Neural cell (in vitro differentiated cells): ENCODE measurements at regions not wholly inside any gene's neighbourhood (a gene's known extent, or its start where the extent isn't known, plus 50 kb on each side); places are given as distances from the start of the nearest gene placed in this dataset.

ENCODE experiments used
- H2AFZ ChIP-seq: fragments of 200-600, 300-800 bp; sonication (generic), shearing (Covaris generic); 2 replicates; pipeline ENCODE4 v1.6.0; 2014; ENCODE audit warnings: low read depth, mild to moderate bottlenecking, antibody characterized with exemption, low read length, moderate library complexity
- H3F3A ChIP-seq: fragments of 200-600 bp; shearing (Covaris generic); 2 replicates; pipeline ENCODE4 v1.6.1; 2016; ENCODE audit warnings: mild to moderate bottlenecking, moderate library complexity, mixed read lengths, antibody characterized with exemption, low read length; ENCODE audit not compliant: insufficient read depth, poor library complexity, severe bottlenecking
- H3K27ac ChIP-seq: fragments of 200-600, 300-800 bp; sonication (generic), shearing (Covaris generic); 2 replicates; pipeline ENCODE4 v1.5.1; 2014; ENCODE audit warnings: mild to moderate bottlenecking, low read length, moderate library complexity
- H3K27me3 ChIP-seq: fragments of 300-800, 200-600 bp; sonication (generic), shearing (Covaris generic); 2 replicates; pipeline ENCODE4 v1.6.0; 2014; ENCODE audit warnings: mild to moderate bottlenecking, low read depth, low read length, moderate library complexity; ENCODE audit not compliant: insufficient read depth
- H3K36me3 ChIP-seq: fragments of 300-800, 200-600 bp; sonication (generic), shearing (Covaris generic); 2 replicates; pipeline ENCODE4 v1.5.1; 2014; ENCODE audit warnings: mild to moderate bottlenecking, antibody characterized with exemption, low read length, moderate library complexity; ENCODE audit not compliant: insufficient read depth
- H3K4me2 ChIP-seq: fragments of 300-800, 200-600 bp; sonication (generic), shearing (Covaris generic); 2 replicates; pipeline ENCODE4 v1.6.0; 2014; ENCODE audit warnings: mild to moderate bottlenecking, low read length
- H3K4me3 ChIP-seq: fragments of 300-800, 200-600 bp; sonication (generic), shearing (Covaris generic); 2 replicates; pipeline ENCODE4 v1.5.1; 2014; ENCODE audit warnings: mild to moderate bottlenecking, low read length, moderate library complexity
- H3K79me2 ChIP-seq: fragments of 200-600 bp; shearing (Covaris generic); replicated peaks from 2 replicates; pipeline ENCODE4 v1.6.0; 2014; ENCODE audit warnings: mild to moderate bottlenecking, low read length, moderate library complexity; ENCODE audit not compliant: insufficient read depth
- H3K9ac ChIP-seq: fragments of 300-800, 200-600 bp; sonication (generic), shearing (Covaris generic); 2 replicates; pipeline ENCODE4 v1.6.1; 2016; ENCODE audit warnings: mild to moderate bottlenecking, low read length, mixed read lengths
- H3K9me2 ChIP-seq: fragments of 200-600 bp; shearing (Covaris generic); 2 replicates; pipeline ENCODE4 v1.6.1; 2016; ENCODE audit warnings: mild to moderate bottlenecking, low read length, mixed read lengths; ENCODE audit not compliant: insufficient read depth
- H3K9me3 ChIP-seq: fragments of 200-600, 300-800 bp; sonication (generic), shearing (Covaris generic); 2 replicates; pipeline ENCODE4 v1.6.1; 2016; ENCODE audit warnings: mild to moderate bottlenecking, mixed run types, low read length, moderate library complexity, mixed read lengths
- H4K20me1 ChIP-seq: fragments of 200-600 bp; shearing (Covaris generic); 2 replicates; pipeline ENCODE4 v1.6.1; 2016; ENCODE audit warnings: mild to moderate bottlenecking, mixed run types; ENCODE audit not compliant: insufficient read depth
- CTCF ChIP-seq: fragments of 450-650 bp; IDR thresholded peaks from 2 replicates; pipeline ENCODE4 v1.5.1; 2014; ENCODE audit warnings: antibody characterized with exemption, mild to moderate bottlenecking, moderate library complexity; ENCODE audit not compliant: poor library complexity, severe bottlenecking
- EP300 ChIP-seq: fragments of 450-650 bp; conservative IDR thresholded peaks from 2 replicates; pipeline ENCODE4 v1.6.1; 2014; ENCODE audit warnings: antibody characterized with exemption, mild to moderate bottlenecking, moderate library complexity; ENCODE audit not compliant: poor library complexity, severe bottlenecking
- EZH2 ChIP-seq: fragments of 200-600, 300-800 bp; shearing (Covaris generic), sonication (generic); IDR thresholded peaks from 2 replicates; pipeline ENCODE4 v1.6.1; 2014; ENCODE audit warnings: antibody characterized with exemption, low read length, borderline replicate concordance, mild to moderate bottlenecking; ENCODE audit not compliant: insufficient read depth, poor library complexity, severe bottlenecking
- MXI1 ChIP-seq: fragments of 450-650 bp; conservative IDR thresholded peaks from 2 replicates; pipeline ENCODE4 v1.6.1; 2014; ENCODE audit warnings: antibody characterized with exemption, mild to moderate bottlenecking; ENCODE audit not compliant: poor library complexity, severe bottlenecking
- POLR2AphosphoS5 ChIP-seq: IDR thresholded peaks from 2 replicates; pipeline ENCODE4 v1.6.1; 2012
- RAD21 ChIP-seq: fragments of 450-650 bp; conservative IDR thresholded peaks from 2 replicates; pipeline ENCODE4 v1.6.1; 2014; ENCODE audit warnings: antibody characterized with exemption, mild to moderate bottlenecking, moderate library complexity
- REST ChIP-seq: IDR thresholded peaks from 2 replicates; pipeline ENCODE4 v1.6.1; 2012; ENCODE audit warnings: borderline replicate concordance
- SMC3 ChIP-seq: fragments of 450-650 bp; conservative IDR thresholded peaks from 2 replicates; pipeline ENCODE4 v1.6.1; 2014; ENCODE audit warnings: antibody characterized with exemption, mild to moderate bottlenecking, moderate library complexity; ENCODE audit not compliant: poor library complexity
- TAF1 ChIP-seq: IDR thresholded peaks from 2 replicates; pipeline ENCODE4 v1.6.1; 2012; ENCODE audit warnings: low read depth

- Histone ChIP-seq H3K36me3 (no peaks in the 10 kb centered on the region), H3K9ac (no peak overlapping the region), H2AFZ (no peak overlapping the region), H3F3A (no peaks in the 10 kb centered on the region), H3K4me3 (no peak overlapping the region), H3K4me2 (no peak overlapping the region), H3K9me2 (no peaks in the 10 kb centered on the region), H3K79me2 (no peaks in the 10 kb centered on the region), H3K27me3 (no peaks in the 10 kb centered on the region), H4K20me1 (no peaks in the 10 kb centered on the region), H3K27ac (no peak overlapping the region), H3K9me3 (no peaks in the 10 kb centered on the region)
- TF ChIP-seq CTCF (no peak), SMC3 (no peak), TAF1 (no peak), EP300 (no peak), MXI1 (no peak), RAD21 (no peak), POLR2AphosphoS5 (no peak), EZH2 (no peak), REST (no peak)
Observed at GRCh38 chr12:84634526-84634925, 278.1 kb downstream of the SLC6A15 start.

- Histone ChIP-seq H4K20me1 (no peaks in the 10 kb centered on the region), H3K27me3 (no peaks in the 10 kb centered on the region), H3K79me2 (no peaks in the 10 kb centered on the region), H3K9ac (no peak overlapping the region), H3K27ac (no peak overlapping the region), H3F3A (no peaks in the 10 kb centered on the region), H3K4me2 (no peak overlapping the region), H3K9me2 (no peaks in the 10 kb centered on the region), H3K36me3 (no peaks in the 10 kb centered on the region), H3K4me3 (no peak overlapping the region), H3K9me3 (no peaks in the 10 kb centered on the region), H2AFZ (no peak overlapping the region)
- TF ChIP-seq RAD21 (no peak), POLR2AphosphoS5 (no peak), REST (no peak), CTCF (no peak), EZH2 (no peak), EP300 (no peak), TAF1 (no peak), MXI1 (no peak), SMC3 (no peak)
Observed at GRCh38 chr12:84632556-84632955, 280.0 kb downstream of the SLC6A15 start.
